Esophagus muscularis mucosa (tissue), 4 donors: ENCODE measurements at regions not wholly inside any gene's neighbourhood (a gene's known extent, or its start where the extent isn't known, plus 50 kb on each side); places are given as distances from the start of the nearest gene placed in this dataset.

Experiments used
- EP300 ChIP-seq: sonication (generic); formaldehyde crosslinking; IDR thresholded peaks from one replicate; pipeline ENCODE4 v1.6.1; 2017; ENCODE audit warnings: antibody characterized with exemption
- POLR2A ChIP-seq: fragments of 450-650 bp; IDR thresholded peaks from one replicate; pipeline ENCODE4 v1.6.1; 2017; ENCODE audit warnings: antibody characterized with exemption, moderate library complexity, mild to moderate bottlenecking, low read depth
- POLR2AphosphoS5 ChIP-seq, 2 donors: sonication (generic); formaldehyde crosslinking; IDR thresholded peaks; one replicate each; pipeline ENCODE4 v1.6.1; 2017; ENCODE audit warnings: antibody characterized with exemption in 2 of 2
- TF ChIP-seq, protein P1 (sequence below), 3 experiments: fragments of 200-600 bp in 2 of 3; fragments of 450-650 bp in 1 of 3; sonication (generic) in 2 of 3; IDR thresholded peaks; one replicate each; pipeline ENCODE4 v1.5.1; 2017 to 2019; ENCODE audit warnings: antibody characterized with exemption in 3 of 3, mild to moderate bottlenecking in 2 of 3, moderate library complexity in 1 of 3

DNA sequence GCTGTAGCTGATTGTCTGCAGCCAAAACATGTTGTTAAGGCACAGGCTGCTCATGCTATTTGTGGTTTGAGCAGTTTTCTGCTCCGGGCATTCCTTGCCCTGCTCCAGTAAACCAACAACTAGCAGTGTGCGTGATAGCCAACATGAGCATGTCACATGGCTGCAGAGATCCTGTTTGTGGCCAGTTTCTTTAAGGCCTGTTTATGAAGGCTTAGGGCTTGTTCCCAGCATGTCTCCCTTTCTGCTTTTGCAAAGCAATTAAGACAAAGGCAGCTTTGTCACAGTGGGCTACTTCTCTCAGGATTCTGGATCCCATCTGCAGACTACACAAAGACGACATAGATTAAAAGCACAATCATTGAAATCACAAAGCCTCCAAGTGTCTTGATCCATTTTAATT is 160.5 kb downstream of the ZNF518B start:
- TF ChIP-seq, protein P1, sequence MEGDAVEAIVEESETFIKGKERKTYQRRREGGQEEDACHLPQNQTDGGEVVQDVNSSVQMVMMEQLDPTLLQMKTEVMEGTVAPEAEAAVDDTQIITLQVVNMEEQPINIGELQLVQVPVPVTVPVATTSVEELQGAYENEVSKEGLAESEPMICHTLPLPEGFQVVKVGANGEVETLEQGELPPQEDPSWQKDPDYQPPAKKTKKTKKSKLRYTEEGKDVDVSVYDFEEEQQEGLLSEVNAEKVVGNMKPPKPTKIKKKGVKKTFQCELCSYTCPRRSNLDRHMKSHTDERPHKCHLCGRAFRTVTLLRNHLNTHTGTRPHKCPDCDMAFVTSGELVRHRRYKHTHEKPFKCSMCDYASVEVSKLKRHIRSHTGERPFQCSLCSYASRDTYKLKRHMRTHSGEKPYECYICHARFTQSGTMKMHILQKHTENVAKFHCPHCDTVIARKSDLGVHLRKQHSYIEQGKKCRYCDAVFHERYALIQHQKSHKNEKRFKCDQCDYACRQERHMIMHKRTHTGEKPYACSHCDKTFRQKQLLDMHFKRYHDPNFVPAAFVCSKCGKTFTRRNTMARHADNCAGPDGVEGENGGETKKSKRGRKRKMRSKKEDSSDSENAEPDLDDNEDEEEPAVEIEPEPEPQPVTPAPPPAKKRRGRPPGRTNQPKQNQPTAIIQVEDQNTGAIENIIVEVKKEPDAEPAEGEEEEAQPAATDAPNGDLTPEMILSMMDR (IDR thresholded peaks at IDR 0.05) = no peak
- no peak for TF ChIP-seq POLR2A
- TF ChIP-seq POLR2AphosphoS5 (IDR thresholded peaks at IDR 0.05) = no peak
- no peak for TF ChIP-seq EP300
